Liver (tissue), 8 donors: ENCODE measurements at regions not wholly inside any gene's neighbourhood (a gene's known extent, or its start where the extent isn't known, plus 50 kb on each side); places are given as distances from the start of the nearest gene placed in this dataset.

Source experiments
- DNase-seq: peaks from one replicate; pipeline ENCODE4 v3.0.0-alpha.2; 2017; ENCODE audit warnings: low spot score
- H3K27ac ChIP-seq, 2 donors: one replicate each; pipeline ENCODE4 v1.7.0; 2013; ENCODE audit warnings: inconsistent platforms in 2 of 2, low read length in 2 of 2, control low read depth in 1 of 2, low read depth in 1 of 2, mild to moderate bottlenecking in 1 of 2
- H3K27me3 ChIP-seq, 4 donors: one replicate each; pipeline versions ENCODE4 v1.6.1 to v1.7.0; 2013; ENCODE audit warnings: low read length in 3 of 4, inconsistent platforms in 1 of 4, mild to moderate bottlenecking in 1 of 4, moderate library complexity in 1 of 4; ENCODE audit not compliant: control insufficient read depth in 4 of 4, insufficient read depth in 4 of 4
- H3K36me3 ChIP-seq, 4 donors: one replicate each; pipeline versions ENCODE4 v1.6.1 to v1.7.0; 2013; ENCODE audit warnings: low read length in 3 of 4, mild to moderate bottlenecking in 3 of 4, low read depth in 1 of 4, moderate library complexity in 1 of 4; ENCODE audit not compliant: control insufficient read depth in 4 of 4, insufficient read depth in 3 of 4
- H3K4me1 ChIP-seq, 4 donors: one replicate each; pipeline versions ENCODE4 v1.6.1 to v1.7.0; 2013; ENCODE audit warnings: low read length in 3 of 4, mild to moderate bottlenecking in 3 of 4, moderate library complexity in 1 of 4; ENCODE audit not compliant: control insufficient read depth in 4 of 4, insufficient read depth in 4 of 4
- H3K4me3 ChIP-seq, 3 donors: one replicate each; pipeline versions ENCODE4 v1.6.1 to v1.7.0; 2013; ENCODE audit warnings: low read length in 3 of 3, control low read depth in 1 of 3, low read depth in 1 of 3, mild to moderate bottlenecking in 1 of 3
- H3K9ac ChIP-seq, 2 donors: one replicate each; pipeline ENCODE4 v1.7.0; 2013; ENCODE audit warnings: low read length in 2 of 2, mild to moderate bottlenecking in 2 of 2, moderate library complexity in 2 of 2, control low read depth in 1 of 2, low read depth in 1 of 2
- H3K9me3 ChIP-seq, 4 donors: one replicate each; pipeline versions ENCODE4 v1.6.1 to v1.7.0; 2013; ENCODE audit warnings: low read length in 3 of 4; ENCODE audit not compliant: control insufficient read depth in 4 of 4
- ATF3 ChIP-seq: IDR thresholded peaks from 2 replicates; pipeline ENCODE4 v1.6.1; 2016; ENCODE audit warnings: antibody characterized with exemption
- CTCF ChIP-seq: fragments of 150-350 bp; IDR thresholded peaks from 2 replicates; pipeline ENCODE4 v1.5.1; 2017; ENCODE audit warnings: improper control_type of control experiment, low read depth, low read length; ENCODE audit not compliant: missing input control
- FOXA1 ChIP-seq: IDR thresholded peaks from 2 replicates; pipeline ENCODE4 v1.6.1; 2016; ENCODE audit warnings: antibody characterized with exemption
- GABPA ChIP-seq, 2 donors: IDR thresholded peaks in 1 of 2; conservative IDR thresholded peaks in 1 of 2; 2 replicates each; pipeline ENCODE4 v1.6.1; 2016; ENCODE audit warnings: antibody characterized with exemption in 2 of 2, mild to moderate bottlenecking in 1 of 2, moderate library complexity in 1 of 2
- HNF4A ChIP-seq, 2 donors: conservative IDR thresholded peaks; 2 replicates each; pipeline ENCODE4 v1.6.1; 2016; ENCODE audit warnings: antibody characterized with exemption in 2 of 2, mild to moderate bottlenecking in 2 of 2
- HNF4G ChIP-seq: IDR thresholded peaks from 2 replicates; pipeline ENCODE4 v1.6.1; 2016; ENCODE audit warnings: antibody characterized with exemption
- JUND ChIP-seq, 2 donors: IDR thresholded peaks; 2 replicates each; pipeline ENCODE4 v1.6.1; 2016; ENCODE audit warnings: antibody characterized with exemption in 2 of 2
- RAD21 ChIP-seq, 2 donors: IDR thresholded peaks; 2 replicates each; pipeline ENCODE4 v1.6.1; 2016; ENCODE audit warnings: antibody characterized with exemption in 2 of 2, mild to moderate bottlenecking in 2 of 2
- REST ChIP-seq: IDR thresholded peaks from 2 replicates; pipeline ENCODE4 v1.6.1; 2016; ENCODE audit warnings: antibody characterized with exemption, mild to moderate bottlenecking
- RXRA ChIP-seq, 2 donors: IDR thresholded peaks; 2 replicates each; pipeline ENCODE4 v1.6.1; 2017 to 2018; ENCODE audit warnings: antibody characterized with exemption in 2 of 2, mild to moderate bottlenecking in 1 of 2
- SP1 ChIP-seq: IDR thresholded peaks from 2 replicates; pipeline ENCODE4 v1.6.1; 2018; ENCODE audit warnings: antibody characterized with exemption, mild to moderate bottlenecking
- TAF1 ChIP-seq: conservative IDR thresholded peaks from 2 replicates; pipeline ENCODE4 v1.6.1; 2016; ENCODE audit warnings: antibody characterized with exemption, mild to moderate bottlenecking
- YY1 ChIP-seq: IDR thresholded peaks from 2 replicates; pipeline ENCODE4 v1.6.1; 2016; ENCODE audit warnings: antibody characterized with exemption, mild to moderate bottlenecking
- WGBS: extraction: QIAGEN DNeasy Blood & Tissue Kit; methylation state at CpG from one replicate; pipeline ENCODE4 v1.1.7; 2013; 5-methylcytosine and 5-hydroxymethylcytosine counted together
- donor health status: healthy.
- donor health status: healthy.
- donor health status: healthy.
- donor health status: healthy.
- donor health status: healthy.

- no peak for DNase-seq
- no peak overlapping the region for H3K9ac ChIP-seq
- TF ChIP-seq HNF4A (conservative IDR thresholded peaks at IDR 0.05) = no peak
- TF ChIP-seq RAD21 (IDR thresholded peaks at IDR 0.05) = no peak
- TF ChIP-seq HNF4G = no peak
Measured at GRCh38 chr4:101678180-101678579, 112.3 kb upstream of the BANK1 start.

GRCh38 chr4:101670897-101671296 is 119.6 kb upstream of the BANK1 start:
- DNase-seq = no peak
- TF ChIP-seq RAD21 (IDR thresholded peaks at IDR 0.05) (no peak), FOXA1 (no peak), GABPA (IDR thresholded peaks at IDR 0.05 in 1 of 2, conservative IDR thresholded peaks at IDR 0.05 in 1 of 2) (no peak), RXRA (IDR thresholded peaks at IDR 0.05) (no peak), SP1 (no peak), REST (no peak), TAF1 (no peak), YY1 (no peak), JUND (IDR thresholded peaks at IDR 0.05) (no peak), HNF4G (no peak)
- no peak overlapping the region for H3K4me3 ChIP-seq
- H3K9me3 ChIP-seq = peaks cover 0 to 2% (median under 1%) of the 10 kb centered on the region in 4 donors
- no peak overlapping the region for H3K9ac ChIP-seq
- no peak overlapping the region for H3K27ac ChIP-seq
- no peaks in the 10 kb centered on the region for H3K4me1 ChIP-seq
- H3K36me3 ChIP-seq = no peaks in the 10 kb centered on the region
- 85% methylated on average over 3 of the region's 3 CpGs for WGBS
- H3K27me3 ChIP-seq = no peaks in the 10 kb centered on the region

More at GRCh38 chr4:101678180-101678579, 112.3 kb upstream of the BANK1 start:
- Histone ChIP-seq H3K36me3 (no peaks in the 10 kb centered on the region), H3K27ac (no peak overlapping the region), H3K4me1 (no peaks in the 10 kb centered on the region), H3K27me3 (no peaks in the 10 kb centered on the region), H3K9me3 (peaks cover 0 to 2% (median 0%) of the 10 kb centered on the region in 4 donors), H3K4me3 (no peak overlapping the region)
- WGBS = 46% methylated on average over 3 of the region's 3 CpGs

- Histone ChIP-seq H3K36me3 (no peaks in the 10 kb centered on the region), H3K27ac (no peak overlapping the region), H3K4me1 (no peaks in the 10 kb centered on the region), H3K9me3 (peaks cover 0 to 2% (median under 1%) of the 10 kb centered on the region in 4 donors), H3K9ac (no peak overlapping the region), H3K27me3 (no peaks in the 10 kb centered on the region), H3K4me3 (no peak overlapping the region)
- TF ChIP-seq RXRA (IDR thresholded peaks at IDR 0.05) (no peak), CTCF (no peak), ATF3 (no peak), RAD21 (IDR thresholded peaks at IDR 0.05) (no peak)
- DNase-seq = no peak
- 81% methylated on average over 4 of the region's 4 CpGs for WGBS
Measured at GRCh38 chr4:101670370-101670769, 120.2 kb upstream of the BANK1 start.
